GM12891 (cell line): ENCODE measurements at regions not wholly inside any gene's neighbourhood (a gene's known extent, or its start where the extent isn't known, plus 50 kb on each side); places are given as distances from the start of the nearest gene placed in this dataset.

Source experiments
- PAX5 ChIP-seq: IDR thresholded peaks from 2 replicates; pipeline ENCODE4 v1.6.1; 2011; ENCODE audit warnings: low read length, moderate library complexity, mild to moderate bottlenecking; ENCODE audit not compliant: insufficient read depth, severe bottlenecking
- POLR2A ChIP-seq: IDR thresholded peaks from 2 replicates; pipeline ENCODE4 v1.6.1; 2011; ENCODE audit warnings: low read depth, low read length, control low read depth
- POLR2AphosphoS5 ChIP-seq: IDR thresholded peaks from 2 replicates; pipeline ENCODE4 v1.6.1; 2011; ENCODE audit warnings: low read depth, low read length, control low read depth
- SPI1 ChIP-seq: IDR thresholded peaks from 2 replicates; pipeline ENCODE4 v1.6.1; 2011; ENCODE audit warnings: low read depth, low read length, control low read depth
- TAF1 ChIP-seq: IDR thresholded peaks from 2 replicates; pipeline ENCODE4 v1.6.1; 2011; ENCODE audit warnings: low read depth, low read length, control low read depth

DNA sequence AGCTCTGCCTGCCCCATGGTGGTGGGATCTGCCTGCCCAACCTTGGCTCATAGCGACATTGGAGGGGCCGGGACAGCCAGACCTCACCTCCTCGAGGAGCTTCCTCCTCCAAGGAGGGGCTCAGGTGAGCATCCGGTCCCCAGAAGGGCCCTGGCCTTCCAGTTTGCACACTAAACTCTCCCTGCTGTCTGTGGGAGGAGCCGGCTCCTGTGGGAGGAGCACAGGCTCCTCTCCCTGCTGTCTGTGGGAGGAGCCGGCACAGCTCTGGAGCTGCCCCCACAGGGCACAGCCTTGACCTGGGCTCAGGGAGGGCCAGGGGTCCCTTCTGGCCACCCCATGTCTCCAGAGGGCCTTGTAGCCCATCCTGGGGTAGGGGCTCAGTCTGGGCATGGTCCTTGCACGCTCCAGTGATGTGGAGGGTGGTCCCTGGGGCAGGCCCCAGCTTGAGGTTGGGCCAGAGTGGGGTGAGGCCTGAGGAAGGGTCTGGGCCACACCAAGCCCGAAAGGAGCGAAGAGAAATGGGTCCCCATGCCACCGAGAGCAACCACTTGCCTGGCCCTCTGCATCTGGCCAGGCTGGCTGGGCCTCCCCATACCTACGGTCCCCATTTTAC, 147.5 kb upstream of the C14orf180 start:
- TF ChIP-seq POLR2A (no peak), TAF1 (no peak), POLR2AphosphoS5 (no peak), PAX5 (no peak), SPI1 (no peak)
